Gastrocnemius medialis (tissue), 4 donors: ENCODE measurements at regions not wholly inside any gene's neighbourhood (a gene's known extent, or its start where the extent isn't known, plus 50 kb on each side); places are given as distances from the start of the nearest gene placed in this dataset.

ENCODE experiments used
- CTCF ChIP-seq, 5 experiments: fragments of 450-650 bp in 3 of 5; fragments of 200-600 bp in 2 of 5; sonication (generic) in 2 of 5; IDR thresholded peaks in 4 of 5; conservative IDR thresholded peaks in 1 of 5; 1 replicate in 4 of 5; 2 replicates in 1 of 5; pipeline ENCODE4 v1.5.1; 2016 to 2019; ENCODE audit warnings: antibody characterized with exemption in 5 of 5, mild to moderate bottlenecking in 3 of 5, moderate library complexity in 3 of 5
- POLR2A ChIP-seq, 2 donors: fragments of 450-650 bp; IDR thresholded peaks; one replicate each; pipeline ENCODE4 v1.6.1; 2017; ENCODE audit warnings: antibody characterized with exemption in 2 of 2, mild to moderate bottlenecking in 2 of 2, moderate library complexity in 2 of 2

DNA sequence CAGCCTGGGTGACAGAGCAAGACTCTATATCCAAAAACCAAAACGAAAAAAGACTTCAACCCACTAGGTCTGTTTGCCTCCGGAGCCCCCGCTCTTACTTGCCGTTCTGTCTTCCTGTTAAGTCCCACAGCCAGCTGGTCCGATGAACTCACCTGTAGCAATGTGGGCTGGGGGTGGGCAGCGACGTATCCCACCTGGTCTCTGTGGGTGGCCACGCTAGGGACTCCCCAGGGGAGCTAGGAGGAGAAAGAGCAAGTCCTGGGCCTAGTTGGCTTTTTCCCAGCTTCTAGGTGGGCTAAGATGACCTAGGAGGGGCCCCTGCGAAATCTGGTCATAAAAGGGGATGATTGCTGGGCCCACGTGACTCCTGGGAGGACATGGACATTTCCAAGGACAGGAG, 166.0 kb upstream of the KCNG1 start:
- TF ChIP-seq POLR2A (IDR thresholded peaks at IDR 0.05) (no peak), CTCF (IDR thresholded peaks at IDR 0.05 in 4 of 5, conservative IDR thresholded peaks at IDR 0.05 in 1 of 5) (no peak)
